HG03064 (cell line): ENCODE measurements at regions not wholly inside any gene's neighbourhood (a gene's known extent, or its start where the extent isn't known, plus 50 kb on each side); places are given as distances from the start of the nearest gene placed in this dataset.

Experiments used
- ATAC-seq: cut with Tn5 transposase; IDR thresholded peaks from one replicate; pipeline ENCODE4 v1.9.1; 2021; ENCODE audit warnings: low read depth; ENCODE audit not compliant: unreplicated experiment

- no peak for ATAC-seq
These were observed 174.8 kb upstream of the SERP2 start for GRCh38 chr13:44198826-44199225.

DNA sequence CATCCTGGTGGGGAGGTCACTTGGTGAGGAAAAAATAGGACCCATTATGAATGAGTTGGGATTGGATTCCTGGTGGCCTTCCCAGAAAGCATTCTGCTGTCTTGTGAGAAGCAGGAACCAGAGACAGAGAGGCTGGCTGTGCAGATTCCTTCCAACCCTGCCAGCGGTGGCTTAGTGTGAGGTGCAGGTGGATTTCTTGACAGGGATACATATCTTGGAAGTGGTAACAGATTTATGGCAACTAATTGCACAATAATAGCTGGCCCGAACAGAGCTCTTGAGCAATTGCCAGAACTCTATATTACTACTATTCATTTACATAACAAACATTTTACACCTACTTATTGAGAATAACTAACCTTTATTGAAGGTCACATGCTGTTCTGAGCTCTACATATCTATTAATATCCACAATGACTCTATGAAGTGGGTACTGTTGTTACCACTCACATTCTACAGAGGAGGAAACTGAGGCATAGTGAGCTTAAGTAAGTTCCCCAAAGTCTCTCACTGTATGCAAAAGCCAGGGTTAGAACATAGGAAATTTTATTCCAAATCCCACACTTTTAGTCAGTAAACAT lies 173.9 kb upstream of the SERP2 start:
- ATAC-seq = no peak

GRCh38 chr13:44206434-44206833 lies 167.2 kb upstream of the SERP2 start:
- ATAC-seq = no peak

DNA sequence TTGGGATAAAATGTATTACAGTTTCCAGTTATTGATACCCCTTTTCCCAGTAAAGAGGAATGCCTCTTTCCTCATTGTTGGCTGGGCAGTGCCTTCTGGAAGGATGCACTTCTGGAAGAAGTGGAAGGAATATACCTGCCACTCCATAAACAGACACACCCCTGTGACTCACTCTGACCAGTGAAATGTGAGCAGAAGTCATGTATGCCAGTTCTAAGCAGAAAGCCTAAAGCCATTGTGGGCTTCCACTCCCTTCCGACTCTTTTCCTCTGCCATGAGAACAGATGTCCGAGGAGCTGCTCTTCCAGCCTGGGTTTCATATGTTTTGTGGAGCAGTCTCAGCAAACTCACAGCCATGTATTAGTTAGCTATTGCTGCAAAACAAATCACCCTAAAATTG lies 166.1 kb upstream of the SERP2 start:
- no peak for ATAC-seq

GRCh38 chr13:44210525-44210924 lies 163.1 kb upstream of the SERP2 start:
- ATAC-seq = no peak

GRCh38 chr13:44211286-44211685 lies 162.3 kb upstream of the SERP2 start:
- ATAC-seq = no peak

DNA sequence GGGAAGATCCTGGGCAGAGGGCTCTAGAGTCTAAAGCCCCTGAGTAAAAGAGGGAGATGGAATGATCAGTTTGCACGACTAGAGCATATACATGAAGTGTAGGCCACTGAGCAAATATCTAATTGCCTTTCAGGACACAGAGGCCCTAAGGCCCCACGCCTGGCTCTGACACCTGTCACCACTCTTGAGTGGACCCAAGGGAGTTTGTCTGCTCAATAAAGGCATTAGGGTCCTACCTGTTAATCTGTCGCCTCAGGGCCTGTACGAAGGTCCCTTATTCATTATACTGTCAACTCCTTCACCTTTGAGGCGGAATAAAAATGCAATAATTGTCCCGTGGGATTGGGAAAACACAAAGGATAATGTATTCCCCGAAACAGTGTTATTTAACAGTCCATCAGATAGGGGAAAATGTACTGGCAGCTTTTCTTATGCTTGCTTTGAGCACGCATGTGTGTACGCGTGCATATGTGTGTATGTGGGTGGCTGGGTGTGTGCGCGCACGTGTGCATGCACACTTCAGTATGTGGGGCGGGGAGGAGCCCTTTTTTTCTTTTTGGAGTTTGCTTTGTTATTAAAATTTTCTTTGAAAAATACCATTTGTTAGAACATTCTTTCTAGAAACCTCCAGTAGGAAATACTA lies 161.8 kb upstream of the SERP2 start:
- no peak for ATAC-seq

DNA sequence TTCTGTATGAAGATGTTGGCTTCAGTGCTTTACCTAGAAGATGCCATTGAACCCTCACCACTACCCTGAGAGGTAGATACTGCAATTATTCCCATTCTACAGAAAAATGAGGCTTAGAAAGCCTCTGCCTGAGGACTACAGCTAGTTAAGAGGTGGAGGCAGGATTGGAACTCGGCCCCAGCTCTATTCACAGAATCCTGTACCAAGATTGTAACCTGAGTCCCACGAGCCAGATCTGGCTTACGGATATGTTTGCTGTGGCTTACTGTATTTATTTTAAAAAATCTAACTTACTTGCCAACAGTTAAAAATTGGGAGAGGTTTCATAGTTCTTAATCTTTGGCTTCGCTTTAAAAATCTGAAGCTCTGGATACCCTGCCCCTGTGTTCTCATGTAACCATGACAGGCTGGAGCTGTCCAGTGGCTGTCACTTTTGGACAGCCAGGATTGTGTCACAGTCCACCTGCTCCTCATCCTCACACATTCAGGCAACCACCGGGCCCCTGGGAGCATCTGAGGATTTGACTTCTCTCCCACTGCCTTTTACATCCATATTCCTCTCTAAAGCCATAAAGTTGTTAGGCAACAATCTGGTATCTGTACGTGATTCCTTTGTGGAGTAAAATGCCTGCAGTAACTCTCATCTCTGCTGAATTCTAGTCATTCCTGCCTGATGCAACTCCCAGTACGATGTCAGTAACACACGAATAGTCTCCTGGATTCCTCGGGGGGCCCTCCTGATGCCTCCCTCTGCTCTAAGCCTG lies 160.8 kb upstream of the SERP2 start:
- no peak for ATAC-seq

DNA sequence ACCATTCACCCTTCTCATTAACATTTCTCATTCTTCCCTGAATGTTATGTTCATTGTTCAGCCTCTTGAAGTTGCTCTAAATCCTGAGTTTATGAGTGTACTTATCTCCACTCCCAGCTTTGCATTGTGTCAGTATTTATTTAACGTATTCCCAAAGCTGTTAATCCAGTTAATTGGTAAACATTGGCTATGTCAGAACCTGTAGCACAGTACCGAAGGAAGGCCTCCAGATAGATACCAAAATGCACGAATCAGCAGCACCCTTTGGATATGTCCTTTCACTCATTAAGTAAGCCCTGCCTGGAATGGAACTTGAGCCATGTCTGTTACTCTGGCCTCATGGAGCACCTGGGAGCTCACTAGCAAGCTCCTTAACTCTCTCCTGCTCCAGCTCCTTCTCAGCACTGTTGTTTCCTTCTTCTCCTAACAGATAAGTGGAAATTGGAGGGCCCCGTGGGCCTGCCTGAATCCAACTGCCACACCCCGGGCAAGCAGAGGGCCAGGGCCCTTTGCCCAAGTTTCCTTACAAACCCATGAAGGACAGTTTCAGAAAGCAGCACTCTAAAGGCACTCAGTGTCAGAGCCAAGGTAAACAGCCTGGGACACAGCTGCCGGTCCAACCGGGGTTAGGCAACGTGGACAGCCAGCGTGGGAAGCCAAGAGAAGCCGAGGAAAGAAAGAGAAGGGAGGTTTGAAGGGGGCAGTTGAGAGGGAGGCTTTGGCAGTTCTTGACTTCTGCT lies 155.0 kb upstream of the SERP2 start:
- ATAC-seq = no peak

GRCh38 chr13:44219577-44220548 lies 153.8 kb upstream of the SERP2 start:
- no peak for ATAC-seq

DNA sequence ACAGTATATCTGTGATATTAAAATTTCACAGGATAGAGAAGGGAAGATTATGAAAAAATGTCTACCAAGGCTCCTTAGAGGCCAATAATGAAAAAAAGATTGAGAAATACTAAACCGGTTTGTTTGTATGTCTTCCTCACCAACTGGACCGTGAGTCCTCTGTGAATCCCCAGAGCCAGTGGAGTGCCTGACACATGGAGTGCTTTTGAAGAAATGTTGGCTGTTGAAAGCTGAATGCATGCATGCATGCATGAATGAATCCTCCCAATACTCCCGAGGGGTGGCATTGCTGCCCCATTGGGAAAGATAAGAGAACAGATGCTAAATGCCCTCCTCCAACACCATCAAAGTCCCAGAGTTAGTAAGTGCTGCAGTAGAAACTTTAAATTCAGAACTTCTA lies 152.7 kb upstream of the SERP2 start:
- no peak for ATAC-seq

- ATAC-seq = no peak
These were observed 152.0 kb upstream of the SERP2 start for GRCh38 chr13:44221657-44222056.

DNA sequence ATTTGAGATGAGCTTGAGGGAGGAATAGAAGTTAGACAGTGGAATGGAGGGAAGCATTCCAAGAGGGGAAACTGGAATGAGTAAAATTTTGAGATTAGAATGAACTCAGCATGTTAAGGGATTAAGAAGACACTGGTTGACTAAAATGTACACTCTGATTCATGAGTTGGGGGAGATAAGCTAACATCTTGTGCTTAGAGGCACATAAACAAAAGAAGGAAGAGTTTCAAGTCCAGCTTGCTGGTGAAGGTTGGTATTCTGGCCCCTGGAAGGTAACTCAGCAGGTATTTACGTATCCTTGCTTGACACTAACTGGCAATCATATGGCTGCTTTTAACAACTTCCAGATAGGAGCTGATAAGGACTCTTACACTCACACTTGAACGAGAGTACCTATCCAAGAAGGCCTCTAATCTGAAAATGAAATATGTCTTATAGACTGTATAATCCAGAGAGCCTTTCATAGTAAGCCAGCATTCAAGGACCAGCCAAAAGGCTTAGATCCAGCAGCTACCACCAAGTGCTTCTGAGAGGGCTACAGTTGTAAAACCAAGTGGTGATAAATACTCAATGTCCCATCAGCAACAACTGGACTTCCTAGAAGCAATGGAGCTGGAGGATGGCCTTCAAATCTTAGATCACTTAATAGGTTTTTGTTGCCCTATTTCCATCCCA lies 149.7 kb upstream of the SERP2 start:
- no peak for ATAC-seq

DNA sequence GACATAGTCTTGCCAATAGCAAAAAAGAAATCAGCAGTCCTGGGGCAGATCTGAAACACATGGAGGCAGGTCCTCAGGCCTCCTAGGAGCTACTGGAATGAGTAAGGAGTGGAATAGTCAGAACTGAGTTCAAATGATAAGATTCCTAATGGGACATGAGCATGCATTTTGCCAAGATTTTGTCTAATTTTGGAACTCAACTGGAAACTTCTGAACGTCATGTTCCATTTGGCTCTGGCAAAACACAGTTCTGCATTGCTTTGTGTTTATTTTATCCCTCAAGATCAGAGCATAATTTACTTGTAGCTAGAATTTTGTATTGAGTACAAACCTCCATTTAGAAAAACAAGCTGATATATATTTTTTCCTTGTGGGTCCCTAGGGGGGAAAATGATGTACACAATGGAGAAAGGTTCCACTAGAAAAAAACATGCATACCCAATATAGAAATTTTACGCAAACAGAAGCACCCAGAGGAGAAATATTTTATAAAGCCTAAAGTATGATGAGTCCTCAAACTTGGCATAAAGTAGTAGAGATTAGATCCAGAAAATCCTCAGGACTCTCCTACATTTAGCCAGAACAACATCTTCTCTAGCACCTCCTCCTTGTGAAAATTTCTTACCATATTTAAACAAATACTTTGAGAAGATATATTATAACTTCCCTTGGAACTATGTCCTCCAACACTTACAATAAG lies 149.0 kb upstream of the SERP2 start:
- no peak for ATAC-seq

- no peak for ATAC-seq
These were observed 144.1 kb upstream of the SERP2 start for GRCh38 chr13:44229371-44230030.

GRCh38 chr13:44230071-44230470 lies 143.6 kb upstream of the SERP2 start:
- no peak for ATAC-seq

DNA sequence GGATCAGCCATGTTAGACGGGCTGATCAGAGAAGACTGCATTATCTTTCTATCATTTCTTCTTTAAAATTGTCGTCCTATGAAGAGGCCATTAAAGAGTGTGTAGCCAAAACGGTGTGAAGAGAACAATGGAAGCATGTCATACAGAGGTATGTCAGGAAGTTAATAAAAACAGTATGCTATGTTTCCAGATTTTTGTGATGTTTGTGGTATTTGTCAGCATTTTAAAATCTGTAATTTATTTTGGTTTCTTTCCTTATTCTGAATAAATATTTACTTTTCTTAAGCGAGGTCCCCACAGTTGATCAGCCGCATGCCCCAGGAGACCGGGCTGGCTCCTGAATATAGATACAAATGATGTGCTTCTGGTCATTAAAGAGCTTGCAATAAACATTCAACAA lies 142.9 kb upstream of the SERP2 start:
- ATAC-seq = no peak

- no peak for ATAC-seq
These were observed 141.7 kb upstream of the SERP2 start for GRCh38 chr13:44231786-44232516.
